Endothelial cell (in vitro differentiated cells): ENCODE measurements at regions not wholly inside any gene's neighbourhood (a gene's known extent, or its start where the extent isn't known, plus 50 kb on each side); places are given as distances from the start of the nearest gene placed in this dataset.

Experiments used
- DNase-seq: peaks from one replicate; pipeline ENCODE4 v3.0.0; 2021; ENCODE audit warnings: low spot score
- H3K27ac Mint-ChIP-seq: one replicate; pipeline ENCODE4 v1.8.0; 2021; ENCODE audit warnings: mixed read lengths, inconsistent platforms; ENCODE audit not compliant: unreplicated experiment
- H3K27me3 Mint-ChIP-seq: one replicate; pipeline ENCODE4 v1.8.0; 2021; ENCODE audit warnings: mild to moderate bottlenecking, moderate library complexity, mixed read lengths, inconsistent platforms; ENCODE audit not compliant: unreplicated experiment
- H3K36me3 Mint-ChIP-seq: one replicate; pipeline ENCODE4 v1.8.0; 2021; ENCODE audit warnings: mild to moderate bottlenecking, low read depth, mixed read lengths, inconsistent platforms; ENCODE audit not compliant: unreplicated experiment
- H3K4me1 Mint-ChIP-seq: one replicate; pipeline ENCODE4 v1.8.0; 2021; ENCODE audit warnings: mild to moderate bottlenecking, mixed read lengths, inconsistent platforms; ENCODE audit not compliant: unreplicated experiment
- H3K4me3 Mint-ChIP-seq: one replicate; pipeline ENCODE4 v1.8.0; 2021; ENCODE audit warnings: mild to moderate bottlenecking, mixed read lengths, inconsistent platforms; ENCODE audit not compliant: unreplicated experiment
- H3K9me3 Mint-ChIP-seq: one replicate; pipeline ENCODE4 v1.8.0; 2021; ENCODE audit warnings: mixed read lengths, inconsistent platforms; ENCODE audit not compliant: unreplicated experiment
- TF ChIP-seq, protein P1 (sequence below): fragments of 200-600 bp; sonication (generic); IDR thresholded peaks from one replicate; pipeline ENCODE4 v1.5.0; 2021; ENCODE audit warnings: antibody characterized with exemption; ENCODE audit not compliant: unreplicated experiment

DNA sequence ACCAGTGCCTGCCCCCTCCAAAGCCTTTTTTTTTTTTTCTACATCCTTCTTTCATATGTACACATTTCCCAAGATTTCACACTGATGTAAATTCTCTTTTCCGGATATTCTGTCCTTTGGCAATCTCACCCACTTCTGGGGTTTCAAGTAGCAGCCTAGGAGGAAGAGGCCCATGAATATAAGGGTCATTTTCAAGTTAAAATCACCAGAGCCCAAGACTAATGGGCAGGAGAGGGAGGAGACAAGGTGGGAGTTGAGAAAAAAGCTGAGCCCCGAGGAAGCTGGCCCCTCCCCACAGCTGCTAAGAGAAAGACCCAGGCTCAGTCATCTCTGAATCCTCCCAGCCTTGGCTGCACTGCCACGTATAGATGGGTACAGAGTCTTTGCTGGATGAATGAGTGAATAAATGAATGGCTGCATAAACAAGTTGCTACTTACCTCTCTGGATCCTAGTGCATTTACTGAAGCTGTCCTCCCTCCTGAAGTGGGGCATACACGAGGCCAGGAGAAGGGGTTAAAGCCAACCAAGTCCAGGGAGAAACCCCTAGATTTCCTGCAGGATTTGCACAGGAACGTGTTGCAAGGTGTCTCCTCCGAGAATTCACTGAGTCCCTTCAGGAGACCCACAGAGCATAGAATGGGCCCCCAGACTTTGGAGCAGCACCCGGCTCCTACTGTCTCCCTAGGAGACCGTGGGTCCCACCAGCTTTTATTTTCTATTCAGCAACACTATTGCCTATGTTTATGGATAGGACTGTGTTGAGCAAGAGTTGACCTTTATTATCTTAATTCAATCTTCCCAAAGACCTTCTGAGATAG lies 100.8 kb upstream of the LIPC start:
- Mint-ChIP-seq H3K4me1 (peaks cover 55% of the 10 kb centered on the region), H3K36me3 (peaks cover 12% of the 10 kb centered on the region), H3K27me3 (peaks cover 6% of the 10 kb centered on the region), H3K9me3 (peaks cover 4% of the 10 kb centered on the region), H3K27ac (peak overlapping the region; percentile 79), H3K4me3 (no peak overlapping the region)
- TF ChIP-seq, protein P1, sequence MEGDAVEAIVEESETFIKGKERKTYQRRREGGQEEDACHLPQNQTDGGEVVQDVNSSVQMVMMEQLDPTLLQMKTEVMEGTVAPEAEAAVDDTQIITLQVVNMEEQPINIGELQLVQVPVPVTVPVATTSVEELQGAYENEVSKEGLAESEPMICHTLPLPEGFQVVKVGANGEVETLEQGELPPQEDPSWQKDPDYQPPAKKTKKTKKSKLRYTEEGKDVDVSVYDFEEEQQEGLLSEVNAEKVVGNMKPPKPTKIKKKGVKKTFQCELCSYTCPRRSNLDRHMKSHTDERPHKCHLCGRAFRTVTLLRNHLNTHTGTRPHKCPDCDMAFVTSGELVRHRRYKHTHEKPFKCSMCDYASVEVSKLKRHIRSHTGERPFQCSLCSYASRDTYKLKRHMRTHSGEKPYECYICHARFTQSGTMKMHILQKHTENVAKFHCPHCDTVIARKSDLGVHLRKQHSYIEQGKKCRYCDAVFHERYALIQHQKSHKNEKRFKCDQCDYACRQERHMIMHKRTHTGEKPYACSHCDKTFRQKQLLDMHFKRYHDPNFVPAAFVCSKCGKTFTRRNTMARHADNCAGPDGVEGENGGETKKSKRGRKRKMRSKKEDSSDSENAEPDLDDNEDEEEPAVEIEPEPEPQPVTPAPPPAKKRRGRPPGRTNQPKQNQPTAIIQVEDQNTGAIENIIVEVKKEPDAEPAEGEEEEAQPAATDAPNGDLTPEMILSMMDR = no peak
- DNase-seq = no peak

DNA sequence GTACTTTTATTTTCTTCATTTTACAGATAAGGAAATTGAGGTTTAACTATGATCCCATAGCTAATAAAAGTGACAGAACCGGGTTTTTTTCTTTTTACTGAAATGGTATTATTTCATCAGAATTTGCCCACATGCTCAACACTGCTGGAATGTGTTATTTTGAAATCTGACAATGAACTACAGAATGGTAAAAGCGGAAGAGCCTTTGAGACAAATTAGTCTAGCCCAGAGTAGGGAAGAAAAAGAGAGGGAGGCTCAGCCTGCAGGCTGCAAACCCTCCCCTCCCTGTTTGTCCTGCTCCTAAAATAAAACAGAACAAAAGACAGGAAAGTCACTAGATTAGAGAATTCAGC lies 100.3 kb upstream of the LIPC start:
- Mint-ChIP-seq H3K9me3 (peaks cover 4% of the 10 kb centered on the region), H3K4me3 (no peak overlapping the region), H3K36me3 (peaks cover 12% of the 10 kb centered on the region), H3K4me1 (peaks cover 49% of the 10 kb centered on the region), H3K27me3 (peaks cover 6% of the 10 kb centered on the region), H3K27ac (peak overlapping the region; percentile 30)
- TF ChIP-seq, protein P1 = no peak
- DNase-seq = no peak

DNA sequence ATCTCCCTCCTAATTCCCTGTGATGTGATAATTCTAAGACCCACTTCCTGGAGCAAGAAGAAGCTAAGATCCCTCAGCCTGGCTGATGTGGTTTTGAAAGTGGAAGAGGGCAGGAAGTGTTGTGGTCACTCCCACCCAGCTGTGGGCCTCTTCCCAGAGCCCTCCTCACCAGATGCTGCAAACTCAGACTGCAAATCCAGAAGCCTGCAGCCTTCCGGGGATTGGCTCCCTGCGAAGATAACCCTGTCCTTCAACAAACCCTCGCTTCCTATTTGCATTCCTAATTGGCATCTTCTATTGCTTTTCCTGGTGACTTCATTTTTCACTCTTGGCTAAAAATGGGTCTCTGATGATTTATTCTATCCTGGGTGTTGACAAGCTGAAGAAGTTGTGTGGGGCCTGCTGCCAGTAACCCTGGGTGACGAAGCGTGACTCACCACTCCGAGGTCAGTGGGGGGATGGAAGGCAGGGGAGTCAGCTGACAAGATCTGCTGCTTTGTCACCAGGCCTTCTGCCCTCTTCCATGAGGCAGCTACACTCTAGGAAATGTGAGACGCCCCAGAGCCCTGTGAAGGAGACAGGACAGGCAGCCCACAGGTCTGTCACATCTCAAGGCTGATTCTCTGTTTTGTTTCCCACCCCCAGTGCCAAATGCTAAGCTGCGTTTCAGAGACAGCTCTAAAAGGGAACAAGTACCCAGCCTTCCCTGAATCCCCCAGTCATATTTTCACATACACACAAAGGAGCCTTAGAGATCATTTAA lies 99.7 kb upstream of the LIPC start:
- TF ChIP-seq, protein P1 = no peak
- H3K4me3 Mint-ChIP-seq = peak overlapping the region; percentile 45
- peaks cover 6% of the 10 kb centered on the region for H3K27me3 Mint-ChIP-seq
- H3K36me3 Mint-ChIP-seq = peaks cover 10% of the 10 kb centered on the region
- H3K4me1 Mint-ChIP-seq = peaks cover 44% of the 10 kb centered on the region
- peaks cover 1% of the 10 kb centered on the region for H3K9me3 Mint-ChIP-seq
- peak overlapping the region; percentile 89 for H3K27ac Mint-ChIP-seq
- DNase-seq = peak; percentile 48

DNA sequence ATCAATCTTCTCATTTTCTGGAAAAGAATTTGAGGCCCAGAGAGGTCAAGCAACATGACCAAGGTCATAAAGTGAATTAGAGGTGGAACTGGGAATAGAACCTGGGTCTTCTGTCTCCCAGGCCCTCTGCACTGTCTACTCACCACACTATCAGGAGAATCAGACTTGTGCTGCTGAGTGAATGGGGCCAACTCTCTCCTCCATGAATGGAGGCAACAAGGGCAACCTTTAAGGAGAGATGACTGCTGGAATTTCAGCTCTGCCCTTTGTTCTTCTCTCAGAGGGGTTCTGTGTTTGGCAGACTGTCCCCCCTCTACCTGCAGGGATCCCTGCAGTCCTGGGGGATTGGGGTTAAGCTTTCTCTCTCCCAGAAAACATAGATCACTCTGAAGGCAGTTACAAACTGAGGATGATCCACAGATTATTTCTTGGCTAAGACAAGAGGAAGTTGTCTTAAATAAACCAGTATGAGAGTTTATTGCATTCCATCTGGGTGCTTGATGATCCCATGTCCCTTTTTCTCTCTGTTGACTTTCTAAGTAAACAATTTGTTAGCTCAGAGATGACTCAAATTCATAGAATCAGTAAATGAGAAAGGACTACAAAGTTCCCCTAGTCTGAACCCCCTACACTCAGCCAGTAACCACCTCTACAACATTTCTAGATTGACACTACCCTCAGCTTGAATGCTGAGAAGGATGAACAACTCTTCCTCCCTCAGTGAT lies 99.0 kb upstream of the LIPC start:
- Mint-ChIP-seq H3K27me3 (peaks cover 6% of the 10 kb centered on the region), H3K36me3 (peaks cover 8% of the 10 kb centered on the region), H3K4me3 (no peak overlapping the region), H3K27ac (peak overlapping the region; percentile 89), H3K9me3 (no peaks in the 10 kb centered on the region), H3K4me1 (peaks cover 43% of the 10 kb centered on the region)
- TF ChIP-seq, protein P1 = no peak
- DNase-seq = no peak
